ENCODE measurements at regions not wholly inside any gene's neighbourhood (a gene's known extent, or its start where the extent isn't known, plus 50 kb on each side); places are given as distances from the start of the nearest gene placed in this dataset.

- H3K9me3 ChIP-seq (ENCODE audit: low read length) = no peaks in the 10 kb centered on the region
- H3K4me1 ChIP-seq (ENCODE audit: insufficient read depth, low read length) = no peaks in the 10 kb centered on the region
- H3K36me3 ChIP-seq (replicated peaks in 1 of 2; ENCODE audit: control insufficient read depth in 1 of 2, insufficient read depth in 2 of 2, low read length in 2 of 2) = no peaks in the 10 kb centered on the region
- intact Hi-C loops (cut with micrococcal nuclease; ENCODE audit: unreplicated experiment) (no loop called here), in situ Hi-C loops (cut with HindIII; ENCODE audit: extremely low pct_ligation_motif_present, low pct_unique_long_range_greater_than_20kb) (no loop called here)
- WGBS (ENCODE audit: low lambda C conversion rate) = 15% methylated on average over 15 of the region's 18 CpGs
- peaks cover 12 to 52% of the 10 kb centered on the region in 2 experiments; a peak in 4 of 5 replicates for H3K27me3 ChIP-seq (ENCODE audit: control insufficient read depth in 1 of 2, insufficient read depth in 2 of 2, low read length in 2 of 2)
- no peak overlapping the region for H2AFZ ChIP-seq (ENCODE audit: low read length)
- H3K4me3 ChIP-seq (replicated peaks in 1 of 3; ENCODE audit: insufficient read depth in 1 of 3, low read depth in 2 of 3, low read length in 3 of 3) = no peak overlapping the region
- no peaks in the 10 kb centered on the region for H4K20me1 ChIP-seq (ENCODE audit: insufficient read depth, low read length)
- ChIA-PET POLR2A (no interaction called here), CTCF (ENCODE audit: low intra/inter-chr PET ratio, low total read pairs) (no interaction called here)
- no peak overlapping the region for H3K9ac ChIP-seq (ENCODE audit: insufficient read depth, low read depth, low read length)
- DNase-seq (ENCODE audit: low spot score) = no peak
- BruUV-seq (replicated peaks) = no TSS peak
- no peak for FAIRE-seq
- no peak overlapping the region for H3K27ac ChIP-seq (ENCODE audit: extremely low read length, insufficient read depth, low read length)
- no peak overlapping the region for H3K4me2 ChIP-seq (ENCODE audit: low read depth, low read length)
- no peaks in the 10 kb centered on the region for H3K79me2 ChIP-seq (ENCODE audit: insufficient read depth, low read length)
- TF ChIP-seq CREBL2 (CRISPR knock-in tag; IDR thresholded peaks at IDR 0.05; ENCODE audit: borderline replicate concordance) (no peak), RFX5 (IDR thresholded peaks at IDR 0.05; ENCODE audit: low read depth, low read length) (no peak), ATF2 (CRISPR knock-in tag; IDR thresholded peaks at IDR 0.05) (no peak), CERS6 (CRISPR knock-in tag; IDR thresholded peaks at IDR 0.05) (no peak), AGO2 (optimal IDR thresholded peaks at IDR 0.05; ENCODE audit: low read depth, low read length) (no peak), ZNF724P (CRISPR knock-in tag; IDR thresholded peaks at IDR 0.05; ENCODE audit: borderline replicate concordance) (no peak), TSC22D2 (CRISPR knock-in tag; IDR thresholded peaks at IDR 0.05; ENCODE audit: borderline replicate concordance) (no peak), RXRA (CRISPR knock-in tag; IDR thresholded peaks at IDR 0.05) (no peak), NCOA1 (CRISPR knock-in tag; IDR thresholded peaks at IDR 0.05) (no peak), CENPBD1 (CRISPR knock-in tag; IDR thresholded peaks at IDR 0.05; ENCODE audit: borderline replicate concordance, low read depth) (no peak), IKZF4 (CRISPR knock-in tag; IDR thresholded peaks at IDR 0.05; ENCODE audit: borderline replicate concordance, low read depth, not compliant biosample characterization) (no peak), JUND (CRISPR knock-in tag; IDR thresholded peaks at IDR 0.05) (no peak), ZNF770 (CRISPR knock-in tag; IDR thresholded peaks at IDR 0.05) (no peak)
- no peak for ATAC-seq
Measured at GRCh38 chr11:69880041-69880825, 61.0 kb upstream of the FGF3 start.

Data from HepG2 (cell line).